HEK293 (cell line): ENCODE measurements at regions not wholly inside any gene's neighbourhood (a gene's known extent, or its start where the extent isn't known, plus 50 kb on each side); places are given as distances from the start of the nearest gene placed in this dataset.

ENCODE experiments used
- CTCF ChIA-PET: fragments of 350-600 bp; formaldehyde crosslinking; extraction: SDS; loops from one replicate; lab custom pipeline; 2021; ENCODE audit warnings: antibody characterized with exemption; lab: Yijun Ruan, JAX
- POLR2A ChIA-PET: fragments of 300-600 bp; formaldehyde crosslinking; extraction: SDS; loops from one replicate; lab custom pipeline; 2020; ENCODE audit warnings: antibody characterized with exemption, inconsistent platforms; lab: Yijun Ruan, JAX
- H3K27ac ChIP-seq: fragments of 200-500 bp; sonication (Bioruptor generic); 2 replicates; pipeline ENCODE4 v1.5.1; 2014; ENCODE audit warnings: low read depth, low read length, control low read depth, inconsistent platforms; ENCODE audit errors: extremely low read depth
- H3K36me3 ChIP-seq, 2 experiments: fragments of 200-500 bp in 1 of 2; sonication (Bioruptor generic) in 1 of 2; 1 replicate in 1 of 2; 2 replicates in 1 of 2; pipeline ENCODE4 v1.5.1; 2014 to 2017; ENCODE audit warnings: inconsistent platforms in 2 of 2, low read length in 2 of 2; ENCODE audit not compliant: control insufficient read depth in 2 of 2, insufficient read depth in 1 of 2
- H3K4me1 ChIP-seq: fragments of 200-500 bp; sonication (Bioruptor generic); 2 replicates; pipeline ENCODE4 v1.5.1; 2014; ENCODE audit warnings: mild to moderate bottlenecking, low read length, inconsistent platforms; ENCODE audit not compliant: control insufficient read depth, insufficient read depth
- H3K4me3 ChIP-seq: 2 replicates; pipeline ENCODE4 v1.5.1; 2011; ENCODE audit warnings: low read depth, mild to moderate bottlenecking, control low read depth, low read length, moderate library complexity
- H3K9me3 ChIP-seq: fragments of 200-500 bp; sonication (Bioruptor generic); 2 replicates; pipeline ENCODE4 v1.5.1; 2014; ENCODE audit warnings: low read depth, low read length, inconsistent platforms; ENCODE audit not compliant: control insufficient read depth, insufficient read depth
- GLIS2 ChIP-seq: fragments of 450-650 bp; formaldehyde crosslinking; IDR thresholded peaks from 2 replicates; pipeline ENCODE4 v1.5.1; 2016; ENCODE audit warnings: missing biosample characterization, missing genetic modification characterization
- IKZF3 ChIP-seq: fragments of 450-650 bp; IDR thresholded peaks from 2 replicates; pipeline ENCODE4 v1.5.0; 2018; ENCODE audit warnings: missing biosample characterization, mild to moderate bottlenecking, missing genetic modification characterization, moderate library complexity
- PATZ1 ChIP-seq: fragments of 450-650 bp; formaldehyde crosslinking; IDR thresholded peaks from 2 replicates; pipeline ENCODE4 v1.5.1; 2016; ENCODE audit warnings: missing biosample characterization, missing genetic modification characterization
- SCRT1 ChIP-seq: fragments of 450-650 bp; formaldehyde crosslinking; IDR thresholded peaks from 2 replicates; pipeline ENCODE4 v1.5.1; 2016; ENCODE audit warnings: missing biosample characterization, missing genetic modification characterization, borderline replicate concordance
- TSHZ1 ChIP-seq: fragments of 450-650 bp; formaldehyde crosslinking; IDR thresholded peaks from 2 replicates; pipeline ENCODE4 v1.5.1; 2016; ENCODE audit warnings: missing biosample characterization, missing genetic modification characterization, borderline replicate concordance
- ZBTB1 ChIP-seq: fragments of 450-650 bp; formaldehyde crosslinking; IDR thresholded peaks from 2 replicates; pipeline ENCODE4 v1.5.1; 2016; ENCODE audit warnings: missing biosample characterization, missing genetic modification characterization
- ZFP3 ChIP-seq: fragments of 450-650 bp; formaldehyde crosslinking; IDR thresholded peaks from 2 replicates; pipeline ENCODE4 v1.5.1; 2016; ENCODE audit warnings: low read depth, missing biosample characterization, missing genetic modification characterization
- ZNF114 ChIP-seq: fragments of 450-650 bp; formaldehyde crosslinking; IDR thresholded peaks from 2 replicates; pipeline ENCODE4 v1.5.0; 2017; ENCODE audit warnings: missing biosample characterization, missing genetic modification characterization
- ZNF394 ChIP-seq: fragments of 450-650 bp; formaldehyde crosslinking; IDR thresholded peaks from 2 replicates; pipeline ENCODE4 v1.5.1; 2016; ENCODE audit warnings: missing biosample characterization, missing genetic modification characterization, mild to moderate bottlenecking, moderate library complexity, borderline replicate concordance
- ZNF426 ChIP-seq: fragments of 450-650 bp; formaldehyde crosslinking; IDR thresholded peaks from 2 replicates; pipeline ENCODE4 v1.5.1; 2017; ENCODE audit warnings: missing biosample characterization, missing genetic modification characterization, mild to moderate bottlenecking, inconsistent platforms, moderate library complexity
- ZNF639 ChIP-seq: fragments of 450-650 bp; formaldehyde crosslinking; IDR thresholded peaks from 2 replicates; pipeline ENCODE4 v1.5.1; 2016; ENCODE audit warnings: missing biosample characterization, missing genetic modification characterization
- ZNF664 ChIP-seq: fragments of 450-650 bp; formaldehyde crosslinking; IDR thresholded peaks from 2 replicates; pipeline ENCODE4 v1.5.1; 2016; ENCODE audit warnings: missing biosample characterization, missing genetic modification characterization
- ZNF768 ChIP-seq: fragments of 450-650 bp; formaldehyde crosslinking; IDR thresholded peaks from 2 replicates; pipeline ENCODE4 v1.5.1; 2018; ENCODE audit warnings: missing biosample characterization, mild to moderate bottlenecking, missing genetic modification characterization
- TF ChIP-seq, protein P1 (sequence below): fragments of 450-650 bp; formaldehyde crosslinking; IDR thresholded peaks from 2 replicates; pipeline ENCODE4 v1.5.1; 2016; ENCODE audit warnings: missing biosample characterization, missing genetic modification characterization
- TF ChIP-seq, protein P2 (sequence below): fragments of 450-650 bp; formaldehyde crosslinking; IDR thresholded peaks from 2 replicates; pipeline ENCODE4 v1.5.1; 2016; ENCODE audit warnings: missing biosample characterization, missing genetic modification characterization

DNA sequence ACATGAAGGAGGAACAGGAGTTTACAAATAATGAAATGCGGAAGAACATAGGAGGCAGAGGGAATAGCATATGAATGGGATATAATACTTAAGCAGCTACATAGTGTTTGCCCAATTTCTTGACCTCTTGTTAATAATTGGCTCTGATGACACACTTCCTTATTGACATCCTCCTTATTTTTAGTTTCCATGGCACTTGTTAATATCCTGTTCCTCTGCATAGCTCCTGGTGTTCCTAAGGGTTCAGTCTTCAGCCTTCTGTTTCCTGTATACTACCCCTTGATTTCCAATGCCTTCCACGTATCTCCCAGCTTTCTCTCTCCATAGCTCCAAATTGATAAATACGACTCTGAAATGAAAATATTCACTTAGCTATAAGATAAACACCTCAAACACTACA, 663.8 kb upstream of the API5 start:
- Histone ChIP-seq H3K9me3 (no peaks in the 10 kb centered on the region), H3K36me3 (no peaks in the 10 kb centered on the region), H3K4me1 (no peaks in the 10 kb centered on the region), H3K27ac (no peak overlapping the region), H3K4me3 (no peak overlapping the region)
- ChIA-PET POLR2A (no interaction called here), CTCF (no interaction called here)
- no peak for TF ChIP-seq IKZF3 (tag by site-specific recombination)
- no peak for TF ChIP-seq GLIS2 (tag by site-specific recombination)
- TF ChIP-seq ZNF426 (tag by site-specific recombination), result no peak
- TF ChIP-seq, protein P1, sequence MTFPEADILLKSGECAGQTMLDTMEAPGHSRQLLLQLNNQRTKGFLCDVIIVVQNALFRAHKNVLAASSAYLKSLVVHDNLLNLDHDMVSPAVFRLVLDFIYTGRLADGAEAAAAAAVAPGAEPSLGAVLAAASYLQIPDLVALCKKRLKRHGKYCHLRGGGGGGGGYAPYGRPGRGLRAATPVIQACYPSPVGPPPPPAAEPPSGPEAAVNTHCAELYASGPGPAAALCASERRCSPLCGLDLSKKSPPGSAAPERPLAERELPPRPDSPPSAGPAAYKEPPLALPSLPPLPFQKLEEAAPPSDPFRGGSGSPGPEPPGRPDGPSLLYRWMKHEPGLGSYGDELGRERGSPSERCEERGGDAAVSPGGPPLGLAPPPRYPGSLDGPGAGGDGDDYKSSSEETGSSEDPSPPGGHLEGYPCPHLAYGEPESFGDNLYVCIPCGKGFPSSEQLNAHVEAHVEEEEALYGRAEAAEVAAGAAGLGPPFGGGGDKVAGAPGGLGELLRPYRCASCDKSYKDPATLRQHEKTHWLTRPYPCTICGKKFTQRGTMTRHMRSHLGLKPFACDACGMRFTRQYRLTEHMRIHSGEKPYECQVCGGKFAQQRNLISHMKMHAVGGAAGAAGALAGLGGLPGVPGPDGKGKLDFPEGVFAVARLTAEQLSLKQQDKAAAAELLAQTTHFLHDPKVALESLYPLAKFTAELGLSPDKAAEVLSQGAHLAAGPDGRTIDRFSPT (tag by site-specific recombination), result no peak
- TF ChIP-seq TSHZ1 (tag by site-specific recombination), result no peak
- no peak for TF ChIP-seq PATZ1 (tag by site-specific recombination)
- no peak for TF ChIP-seq ZBTB1 (tag by site-specific recombination)
- TF ChIP-seq, protein P2, sequence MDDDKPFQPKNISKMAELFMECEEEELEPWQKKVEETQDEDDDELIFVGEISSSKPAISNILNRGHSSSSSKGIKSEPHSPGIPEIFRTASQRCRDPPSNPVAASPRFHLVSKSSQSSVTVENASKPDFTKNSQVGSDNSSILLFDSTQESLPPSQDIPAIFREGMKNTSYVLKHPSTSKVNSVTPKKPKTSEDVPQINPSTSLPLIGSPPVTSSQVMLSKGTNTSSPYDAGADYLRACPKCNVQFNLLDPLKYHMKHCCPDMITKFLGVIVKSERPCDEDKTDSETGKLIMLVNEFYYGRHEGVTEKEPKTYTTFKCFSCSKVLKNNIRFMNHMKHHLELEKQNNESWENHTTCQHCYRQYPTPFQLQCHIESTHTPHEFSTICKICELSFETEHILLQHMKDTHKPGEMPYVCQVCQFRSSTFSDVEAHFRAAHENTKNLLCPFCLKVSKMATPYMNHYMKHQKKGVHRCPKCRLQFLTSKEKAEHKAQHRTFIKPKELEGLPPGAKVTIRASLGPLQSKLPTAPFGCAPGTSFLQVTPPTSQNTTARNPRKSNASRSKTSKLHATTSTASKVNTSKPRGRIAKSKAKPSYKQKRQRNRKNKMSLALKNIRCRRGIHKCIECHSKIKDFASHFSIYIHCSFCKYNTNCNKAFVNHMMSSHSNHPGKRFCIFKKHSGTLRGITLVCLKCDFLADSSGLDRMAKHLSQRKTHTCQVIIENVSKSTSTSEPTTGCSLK (tag by site-specific recombination), result no peak
- no peak for TF ChIP-seq SCRT1 (tag by site-specific recombination)
- no peak for TF ChIP-seq ZNF114 (tag by site-specific recombination)
- no peak for TF ChIP-seq ZNF639 (tag by site-specific recombination)
- TF ChIP-seq ZNF664 (tag by site-specific recombination), result no peak
- TF ChIP-seq ZNF768 (tag by site-specific recombination), result no peak
- no peak for TF ChIP-seq ZFP3 (tag by site-specific recombination)
- TF ChIP-seq ZNF394 (tag by site-specific recombination), result no peak
